ENCODE measurements at regions not wholly inside any gene's neighbourhood (a gene's known extent, or its start where the extent isn't known, plus 50 kb on each side); places are given as distances from the start of the nearest gene placed in this dataset.

DNA sequence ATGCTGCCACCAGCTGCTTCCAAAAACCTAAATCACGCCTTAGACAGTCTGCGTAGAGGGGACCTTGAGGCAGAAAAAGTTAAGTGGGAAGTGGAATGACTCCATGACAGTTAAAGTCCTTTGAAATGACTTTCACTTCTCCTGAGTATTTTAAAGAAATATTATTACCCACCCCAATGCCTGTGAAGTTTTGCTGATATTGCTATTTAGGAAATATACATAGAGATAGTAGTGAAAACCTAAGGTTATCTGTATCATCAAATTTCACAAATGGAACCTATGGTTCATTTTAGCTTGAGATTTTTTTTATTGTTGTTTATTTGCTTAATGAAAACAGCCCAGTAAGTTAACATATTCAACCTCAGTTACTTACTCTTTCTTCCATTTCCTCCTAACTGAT lies 182.1 kb upstream of the FBXL4 start:
- Histone ChIP-seq H3K9me3 (ENCODE audit: low read depth, low read length, poor library complexity, severe bottlenecking) (no peaks in the 10 kb centered on the region), H3K27ac (ENCODE audit: low read depth, low read length, poor library complexity, severe bottlenecking) (no peak overlapping the region), H3K4me3 (ENCODE audit: low read depth, low read length, poor library complexity, severe bottlenecking) (no peak overlapping the region), H3K27me3 (replicated peaks; ENCODE audit: insufficient read depth, low read depth, low read length, poor library complexity) (no peaks in the 10 kb centered on the region), H3K4me1 (ENCODE audit: insufficient read depth, low read length, poor library complexity, severe bottlenecking) (no peaks in the 10 kb centered on the region), H3K36me3 (ENCODE audit: insufficient read depth, low read length, poor library complexity, severe bottlenecking) (no peaks in the 10 kb centered on the region)
- BruUV-seq (replicated peaks): no TSS peak
- intact Hi-C loops (cut with micrococcal nuclease; ENCODE audit: unreplicated experiment): no loop called here
- POLR2A ChIA-PET (ENCODE audit: low non-redundant PET): no interaction called here
- DNase-seq (ENCODE audit: low spot score): no peak
- CTCF ChIA-PET: no interaction called here
- TF ChIP-seq EZH2 (IDR thresholded peaks at IDR 0.05; ENCODE audit: borderline replicate concordance, low read depth, low read length, poor library complexity, severe bottlenecking): no peak

- H3K27ac ChIP-seq (ENCODE audit: low read depth, low read length, poor library complexity, severe bottlenecking): no peak overlapping the region
- no peak for DNase-seq (ENCODE audit: low spot score)
- intact Hi-C loops (cut with micrococcal nuclease; ENCODE audit: unreplicated experiment): no loop called here
- BruUV-seq (replicated peaks): no TSS peak
- no peaks in the 10 kb centered on the region for H3K9me3 ChIP-seq (ENCODE audit: low read depth, low read length, poor library complexity, severe bottlenecking)
- no peak for TF ChIP-seq EZH2 (IDR thresholded peaks at IDR 0.05; ENCODE audit: borderline replicate concordance, low read depth, low read length, poor library complexity, severe bottlenecking)
- TF ChIP-seq CTCF (conservative IDR thresholded peaks at IDR 0.05; ENCODE audit: low read depth, low read length): no peak
- no peaks in the 10 kb centered on the region for H3K36me3 ChIP-seq (ENCODE audit: insufficient read depth, low read length, poor library complexity, severe bottlenecking)
- H3K4me1 ChIP-seq (ENCODE audit: insufficient read depth, low read length, poor library complexity, severe bottlenecking): no peaks in the 10 kb centered on the region
- no peaks in the 10 kb centered on the region for H3K27me3 ChIP-seq (replicated peaks; ENCODE audit: insufficient read depth, low read depth, low read length, poor library complexity)
- ChIA-PET CTCF (no interaction called here), POLR2A (ENCODE audit: low non-redundant PET) (no interaction called here)
- H3K4me3 ChIP-seq (ENCODE audit: low read depth, low read length, poor library complexity, severe bottlenecking): no peak overlapping the region
These were observed 174.0 kb upstream of the FBXL4 start for GRCh38 chr6:99121748-99122147.

DNA sequence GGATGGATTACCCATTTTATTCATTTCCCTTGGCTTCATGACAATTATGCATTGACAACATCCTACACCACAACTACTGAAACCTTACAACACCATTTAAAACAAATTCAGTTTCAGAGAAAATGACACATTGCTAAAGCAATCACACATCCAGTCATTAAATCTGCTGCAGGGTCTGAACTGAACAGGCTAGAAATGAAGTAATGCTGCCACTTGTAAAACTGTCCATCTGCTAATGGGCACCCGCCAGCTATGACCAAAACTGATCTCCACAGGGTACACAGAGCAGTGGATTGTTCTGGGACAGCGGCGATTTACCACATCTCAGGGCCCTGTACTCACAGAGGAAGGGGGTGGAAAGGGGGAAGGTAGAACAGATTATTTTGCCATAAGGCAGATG lies 172.9 kb upstream of the FBXL4 start:
- no peaks in the 10 kb centered on the region for H3K9me3 ChIP-seq (ENCODE audit: low read depth, low read length, poor library complexity, severe bottlenecking)
- TF ChIP-seq CTCF (conservative IDR thresholded peaks at IDR 0.05; ENCODE audit: low read depth, low read length) (no peak), EZH2 (IDR thresholded peaks at IDR 0.05; ENCODE audit: borderline replicate concordance, low read depth, low read length, poor library complexity, severe bottlenecking) (no peak)
- CTCF ChIA-PET: no interaction called here
- no peak overlapping the region for H3K27ac ChIP-seq (ENCODE audit: low read depth, low read length, poor library complexity, severe bottlenecking)
- no TSS peak for BruUV-seq (replicated peaks)
- H3K4me3 ChIP-seq (ENCODE audit: low read depth, low read length, poor library complexity, severe bottlenecking): no peak overlapping the region
- no peak for DNase-seq (ENCODE audit: low spot score)
- H3K36me3 ChIP-seq (ENCODE audit: insufficient read depth, low read length, poor library complexity, severe bottlenecking): no peaks in the 10 kb centered on the region
- no peaks in the 10 kb centered on the region for H3K27me3 ChIP-seq (replicated peaks; ENCODE audit: insufficient read depth, low read depth, low read length, poor library complexity)
- intact Hi-C loops (cut with micrococcal nuclease; ENCODE audit: unreplicated experiment): no loop called here
- POLR2A ChIA-PET (ENCODE audit: low non-redundant PET): no interaction called here
- no peaks in the 10 kb centered on the region for H3K4me1 ChIP-seq (ENCODE audit: insufficient read depth, low read length, poor library complexity, severe bottlenecking)

All from A673 (cell line).